A549 (cell line): ENCODE measurements at regions not wholly inside any gene's neighbourhood (a gene's known extent, or its start where the extent isn't known, plus 50 kb on each side); places are given as distances from the start of the nearest gene placed in this dataset.

Source experiments
- ATAC-seq, 2 experiments: fragments of 200-7000 bp in 1 of 2; fragments of >200 bp in 1 of 2; cut with Nextera tagmentation in 1 of 2; cut with Tn5 transposase in 1 of 2; 3 replicates each; pipeline versions ENCODE4 v1.8.0 to v1.9.1; 2018 to 2020; ENCODE audit warnings: mild to moderate bottlenecking in 1 of 2, moderate library complexity in 1 of 2
- CTCF ChIA-PET: fragments of 300-600 bp; sonication (Branson Sonifier 250); formaldehyde crosslinking; extraction: SDS; loops from one replicate; lab custom pipeline; 2021; ENCODE audit warnings: antibody characterized with exemption, inconsistent platforms; lab: Yijun Ruan, JAX
- POLR2A ChIA-PET: fragments of 350-600 bp; formaldehyde crosslinking; extraction: SDS; loops from one replicate; lab custom pipeline; 2021; ENCODE audit warnings: antibody characterized with exemption, inconsistent platforms; lab: Yijun Ruan, JAX
- DNase-seq, 2 experiments: peaks; one replicate each; pipeline versions ENCODE4 v3.0.0 to v3.0.0-alpha.2; 2011 to 2016; ENCODE audit warnings: low read depth in 1 of 2, low spot score in 1 of 2
- FAIRE-seq: peaks from 2 replicates; lab custom pipeline; 2011; peaks lifted over from hg19 to GRCh38; lab: Jason Lieb, UNC
- H3K27ac ChIP-seq, 2 experiments: fragments of >200 bp; sonication (Bioruptor Twin); formaldehyde crosslinking; 3 replicates each; pipeline ENCODE4 v1.5.1; 2016 to 2017
- H3K4me1 ChIP-seq: fragments of >200 bp; sonication (Bioruptor Twin); formaldehyde crosslinking; 3 replicates; pipeline ENCODE4 v1.6.1; 2016
- H3K4me2 ChIP-seq: fragments of >200 bp; sonication (Bioruptor Twin); formaldehyde crosslinking; 3 replicates; pipeline ENCODE4 v1.6.1; 2016
- H3K4me3 ChIP-seq: fragments of >200 bp; sonication (Bioruptor Twin); formaldehyde crosslinking; 3 replicates; pipeline ENCODE4 v1.5.1; 2016
- H3K9me3 ChIP-seq: fragments of >200 bp; sonication (Bioruptor Twin); formaldehyde crosslinking; 3 replicates; pipeline ENCODE4 v1.6.1; 2016
- BCL3 ChIP-seq: fragments of >200 bp; sonication (Bioruptor Twin); formaldehyde crosslinking; IDR thresholded peaks from 3 replicates; pipeline ENCODE4 v1.6.1; 2016
- CEBPB ChIP-seq, 2 experiments: fragments of >200 bp in 1 of 2; sonication (Bioruptor Twin) in 1 of 2; formaldehyde crosslinking in 1 of 2; IDR thresholded peaks; 2 replicates each; pipeline ENCODE4 v1.6.1; 2012 to 2016
- EP300 ChIP-seq, 2 experiments: fragments of >200 bp; sonication (Bioruptor Twin); formaldehyde crosslinking; IDR thresholded peaks; 2 replicates in 1 of 2; 3 replicates in 1 of 2; pipeline ENCODE4 v1.6.1; 2016 to 2017
- FOSL2 ChIP-seq, 2 experiments: fragments of 450-650 bp in 1 of 2; fragments of >200 bp in 1 of 2; sonication (Bioruptor Twin) in 1 of 2; formaldehyde crosslinking; IDR thresholded peaks; 2 replicates each; pipeline versions ENCODE4 v1.5.0 to v1.6.1; 2016 to 2020; ENCODE audit warnings: mild to moderate bottlenecking in 1 of 2, moderate library complexity in 1 of 2
- GATA3 ChIP-seq: IDR thresholded peaks from 2 replicates; pipeline ENCODE4 v1.6.1; 2012; ENCODE audit warnings: borderline replicate concordance
- HES2 ChIP-seq: fragments of >200 bp; sonication (Bioruptor Twin); formaldehyde crosslinking; IDR thresholded peaks from 2 replicates; pipeline ENCODE4 v1.6.1; 2016
- HEYL ChIP-seq: fragments of 250-450 bp; sonication (Bioruptor Pico); IDR thresholded peaks from 2 replicates; pipeline ENCODE4 v1.8.0; 2021; ENCODE audit warnings: mild to moderate bottlenecking, moderate library complexity
- HOXB5 ChIP-seq: fragments of 250-450 bp; sonication (Bioruptor Pico); IDR thresholded peaks from 2 replicates; pipeline ENCODE4 v1.5.0; 2020; ENCODE audit warnings: mild to moderate bottlenecking, moderate library complexity
- JUN ChIP-seq, 2 experiments: fragments of >200 bp; sonication (Bioruptor Twin); formaldehyde crosslinking; IDR thresholded peaks; 2 replicates in 1 of 2; 3 replicates in 1 of 2; pipeline ENCODE4 v1.6.1; 2016 to 2017
- MAX ChIP-seq: IDR thresholded peaks from 2 replicates; pipeline ENCODE4 v1.6.1; 2012
- MYC ChIP-seq: IDR thresholded peaks from 2 replicates; pipeline ENCODE4 v1.6.1; 2012; ENCODE audit warnings: mild to moderate bottlenecking, inconsistent platforms, low read length, improper control_type of control experiment, borderline replicate concordance
- NPAS2 ChIP-seq: fragments of 250-450 bp; sonication (Bioruptor Pico); IDR thresholded peaks from 2 replicates; pipeline ENCODE4 v1.8.0; 2022; ENCODE audit warnings: mild to moderate bottlenecking, moderate library complexity, borderline replicate concordance
- PHF8 ChIP-seq: fragments of 200-600 bp; sonication (generic); IDR thresholded peaks from 2 replicates; pipeline ENCODE4 v1.6.1; 2016; ENCODE audit warnings: low read depth, mild to moderate bottlenecking, antibody characterized with exemption, moderate library complexity, borderline replicate concordance
- POLR2A ChIP-seq: IDR thresholded peaks from 2 replicates; pipeline ENCODE4 v1.6.1; 2012; ENCODE audit warnings: mild to moderate bottlenecking, low read length
- POLR2AphosphoS2 ChIP-seq: conservative IDR thresholded peaks from 2 replicates; pipeline ENCODE4 v1.6.1; 2012; ENCODE audit warnings: low read length, improper control_type of control experiment, inconsistent platforms
- RARB ChIP-seq: fragments of 250-450 bp; sonication (Bioruptor Pico); IDR thresholded peaks from 2 replicates; pipeline ENCODE4 v1.8.0; 2021; ENCODE audit warnings: mild to moderate bottlenecking, moderate library complexity
- REST ChIP-seq: fragments of 200-600 bp; sonication (generic); IDR thresholded peaks from 2 replicates; pipeline ENCODE4 v1.6.1; 2016; ENCODE audit warnings: antibody characterized with exemption, mild to moderate bottlenecking, moderate library complexity
- RNF2 ChIP-seq: fragments of 200-600 bp; sonication (generic); IDR thresholded peaks from 2 replicates; pipeline ENCODE4 v1.6.1; 2016; ENCODE audit warnings: low read depth, mild to moderate bottlenecking, antibody characterized with exemption, moderate library complexity, borderline replicate concordance
- SMC3 ChIP-seq: fragments of >200 bp; sonication (Bioruptor Twin); formaldehyde crosslinking; IDR thresholded peaks from 3 replicates; pipeline ENCODE4 v1.6.1; 2018; ENCODE audit warnings: inconsistent platforms
- TFCP2L1 ChIP-seq: fragments of 250-450 bp; sonication (Bioruptor Pico); IDR thresholded peaks from 2 replicates; pipeline ENCODE4 v1.5.0; 2021; ENCODE audit warnings: mild to moderate bottlenecking
- TP53 ChIP-seq: fragments of 250-450 bp; sonication (Bioruptor Pico); IDR thresholded peaks from 2 replicates; pipeline ENCODE4 v1.5.0; 2021; ENCODE audit warnings: mild to moderate bottlenecking, moderate library complexity
- ZNF302 ChIP-seq: fragments of 250-450 bp; sonication (Bioruptor Pico); IDR thresholded peaks from 2 replicates; pipeline ENCODE4 v1.9.0; 2021; ENCODE audit warnings: inconsistent platforms, mild to moderate bottlenecking, moderate library complexity
- WGBS: methylation state at CpG from one replicate; pipeline ENCODE4 v1.1.6; 2017; ENCODE audit errors: missing lambda C conversion rate; 5-methylcytosine and 5-hydroxymethylcytosine counted together

- no peak for TF ChIP-seq MAX
- no peak for TF ChIP-seq CEBPB (IDR thresholded peaks at IDR 0.05)
- no peak for TF ChIP-seq GATA3
- TF ChIP-seq PHF8: no peak
- no peak for TF ChIP-seq ZNF302 (CRISPR knock-in tag)
- no peak for TF ChIP-seq HOXB5 (CRISPR knock-in tag)
These were observed 278.7 kb upstream of the DUSP10 start (continued) for GRCh38 chr1:222020553-222020952.

GRCh38 chr1:222019029-222019428, 277.1 kb upstream of the DUSP10 start:
- 24% methylated on average over 3 of the region's 3 CpGs for WGBS
- POLR2A ChIA-PET: no interaction called here
- ATAC-seq (no peak), FAIRE-seq (no peak), DNase-seq (no peak)
- Histone ChIP-seq H3K9me3 (no peaks in the 10 kb centered on the region), H3K4me3 (no peak overlapping the region), H3K4me2 (no peak overlapping the region), H3K4me1 (no peaks in the 10 kb centered on the region), H3K27ac (no peak overlapping the region)
- no peak for TF ChIP-seq EP300 (IDR thresholded peaks at IDR 0.05)
- CTCF ChIA-PET: no interaction called here

GRCh38 chr1:222018041-222018440, 276.2 kb upstream of the DUSP10 start:
- H3K4me3 ChIP-seq: no peak overlapping the region
- 74% methylated on average over 3 of the region's 3 CpGs for WGBS
- DNase-seq: no peak
- H3K9me3 ChIP-seq: no peaks in the 10 kb centered on the region
- ChIA-PET CTCF (no interaction called here), POLR2A (no interaction called here)
- H3K27ac ChIP-seq: no peak overlapping the region
- ATAC-seq: no peak
- FAIRE-seq: no peak
- TF ChIP-seq HOXB5 (CRISPR knock-in tag): no peak
- no peak for TF ChIP-seq TP53
- TF ChIP-seq FOSL2 (IDR thresholded peaks at IDR 0.05): no peak
- no peak for TF ChIP-seq FOSL2 (CRISPR knock-in tag; IDR thresholded peaks at IDR 0.05)
- TF ChIP-seq NPAS2 (CRISPR knock-in tag): no peak
- TF ChIP-seq MYC: no peak
- TF ChIP-seq JUN (IDR thresholded peaks at IDR 0.05): no peak
- TF ChIP-seq RARB: no peak
- no peak for TF ChIP-seq SMC3
- no peak for TF ChIP-seq TFCP2L1 (CRISPR knock-in tag)
- TF ChIP-seq BCL3: no peak
- TF ChIP-seq REST: no peak
- TF ChIP-seq GATA3: no peak
- no peaks in the 10 kb centered on the region for H3K4me1 ChIP-seq
- H3K4me2 ChIP-seq: no peak overlapping the region

GRCh38 chr1:222015686-222016085, 273.8 kb upstream of the DUSP10 start:
- no peak overlapping the region for H3K27ac ChIP-seq
- H3K4me2 ChIP-seq: no peak overlapping the region
- POLR2A ChIA-PET: no interaction called here
- no peak for ATAC-seq
- DNase-seq: no peak
- no peaks in the 10 kb centered on the region for H3K9me3 ChIP-seq
- TF ChIP-seq NPAS2 (CRISPR knock-in tag) (no peak), HEYL (no peak), RARB (no peak), POLR2A (no peak), REST (no peak), POLR2AphosphoS2 (no peak), RNF2 (no peak), HES2 (no peak), JUN (IDR thresholded peaks at IDR 0.05) (no peak)
- no peaks in the 10 kb centered on the region for H3K4me1 ChIP-seq
- CTCF ChIA-PET: interaction anchor here (0.6 to 1.3 kb wide), 2 partner anchors 432 to 537 kb away, joined by 4 read pairs; no protein-coding TSS in a partner anchor
- FAIRE-seq: no peak
- H3K4me3 ChIP-seq: no peak overlapping the region
- 42% methylated on average over 3 of the region's 3 CpGs for WGBS
